ENCODE measurements at regions not wholly inside any gene's neighbourhood (a gene's known extent, or its start where the extent isn't known, plus 50 kb on each side); places are given as distances from the start of the nearest gene placed in this dataset.

- TF ChIP-seq, protein P1, sequence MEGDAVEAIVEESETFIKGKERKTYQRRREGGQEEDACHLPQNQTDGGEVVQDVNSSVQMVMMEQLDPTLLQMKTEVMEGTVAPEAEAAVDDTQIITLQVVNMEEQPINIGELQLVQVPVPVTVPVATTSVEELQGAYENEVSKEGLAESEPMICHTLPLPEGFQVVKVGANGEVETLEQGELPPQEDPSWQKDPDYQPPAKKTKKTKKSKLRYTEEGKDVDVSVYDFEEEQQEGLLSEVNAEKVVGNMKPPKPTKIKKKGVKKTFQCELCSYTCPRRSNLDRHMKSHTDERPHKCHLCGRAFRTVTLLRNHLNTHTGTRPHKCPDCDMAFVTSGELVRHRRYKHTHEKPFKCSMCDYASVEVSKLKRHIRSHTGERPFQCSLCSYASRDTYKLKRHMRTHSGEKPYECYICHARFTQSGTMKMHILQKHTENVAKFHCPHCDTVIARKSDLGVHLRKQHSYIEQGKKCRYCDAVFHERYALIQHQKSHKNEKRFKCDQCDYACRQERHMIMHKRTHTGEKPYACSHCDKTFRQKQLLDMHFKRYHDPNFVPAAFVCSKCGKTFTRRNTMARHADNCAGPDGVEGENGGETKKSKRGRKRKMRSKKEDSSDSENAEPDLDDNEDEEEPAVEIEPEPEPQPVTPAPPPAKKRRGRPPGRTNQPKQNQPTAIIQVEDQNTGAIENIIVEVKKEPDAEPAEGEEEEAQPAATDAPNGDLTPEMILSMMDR (optimal IDR thresholded peaks at IDR 0.05 in 1 of 3, IDR thresholded peaks at IDR 0.05 in 1 of 3, conservative IDR thresholded peaks at IDR 0.05 in 1 of 3; ENCODE audit: extremely low read depth in 1 of 3, insufficient read depth in 2 of 3, low read length in 3 of 3): no peak
- no peak for TF ChIP-seq EZH2 (IDR thresholded peaks at IDR 0.05; ENCODE audit: low read length)
Observed at GRCh38 chr11:45041596-45041995, 90.9 kb upstream of the TP53I11 start.
